ENCODE measurements at regions not wholly inside any gene's neighbourhood (a gene's known extent, or its start where the extent isn't known, plus 50 kb on each side); places are given as distances from the start of the nearest gene placed in this dataset.

DNA sequence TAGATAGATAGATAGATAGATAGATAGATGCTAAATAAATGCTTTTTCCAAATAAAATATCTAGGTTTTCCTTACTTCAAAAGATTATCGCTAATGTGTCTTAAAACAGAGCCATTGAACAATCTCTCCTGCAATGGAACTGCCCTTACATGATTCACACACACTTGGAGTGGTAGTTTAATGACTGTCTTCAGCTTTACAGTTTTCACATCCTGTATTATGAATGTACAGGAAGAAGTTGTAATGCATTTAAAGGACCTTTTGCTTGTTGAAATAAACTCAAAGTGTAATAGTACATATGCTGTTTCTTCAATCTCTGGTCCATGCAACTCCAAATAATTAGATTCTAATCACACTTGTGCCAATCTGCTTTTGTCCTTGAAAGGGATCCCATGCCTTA lies 797.6 kb upstream of the CDH2 start:
- TF ChIP-seq, protein P1, sequence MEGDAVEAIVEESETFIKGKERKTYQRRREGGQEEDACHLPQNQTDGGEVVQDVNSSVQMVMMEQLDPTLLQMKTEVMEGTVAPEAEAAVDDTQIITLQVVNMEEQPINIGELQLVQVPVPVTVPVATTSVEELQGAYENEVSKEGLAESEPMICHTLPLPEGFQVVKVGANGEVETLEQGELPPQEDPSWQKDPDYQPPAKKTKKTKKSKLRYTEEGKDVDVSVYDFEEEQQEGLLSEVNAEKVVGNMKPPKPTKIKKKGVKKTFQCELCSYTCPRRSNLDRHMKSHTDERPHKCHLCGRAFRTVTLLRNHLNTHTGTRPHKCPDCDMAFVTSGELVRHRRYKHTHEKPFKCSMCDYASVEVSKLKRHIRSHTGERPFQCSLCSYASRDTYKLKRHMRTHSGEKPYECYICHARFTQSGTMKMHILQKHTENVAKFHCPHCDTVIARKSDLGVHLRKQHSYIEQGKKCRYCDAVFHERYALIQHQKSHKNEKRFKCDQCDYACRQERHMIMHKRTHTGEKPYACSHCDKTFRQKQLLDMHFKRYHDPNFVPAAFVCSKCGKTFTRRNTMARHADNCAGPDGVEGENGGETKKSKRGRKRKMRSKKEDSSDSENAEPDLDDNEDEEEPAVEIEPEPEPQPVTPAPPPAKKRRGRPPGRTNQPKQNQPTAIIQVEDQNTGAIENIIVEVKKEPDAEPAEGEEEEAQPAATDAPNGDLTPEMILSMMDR (IDR thresholded peaks at IDR 0.05), result no peak
- TF ChIP-seq POLR2A (IDR thresholded peaks at IDR 0.05), result no peak

All from body of pancreas (tissue), 4 donors.